Glutamatergic neuron (in vitro differentiated cells): ENCODE measurements at regions not wholly inside any gene's neighbourhood (a gene's known extent, or its start where the extent isn't known, plus 50 kb on each side); places are given as distances from the start of the nearest gene placed in this dataset.

Experiments
- DNase-seq: peaks from one replicate; pipeline ENCODE4 v3.0.0; 2022
- H3K27ac Mint-ChIP-seq: one replicate; pipeline ENCODE4 v1.8.0; 2020; ENCODE audit warnings: mild to moderate bottlenecking, mixed read lengths, inconsistent platforms; ENCODE audit not compliant: unreplicated experiment
- H3K27me3 Mint-ChIP-seq: one replicate; pipeline ENCODE4 v1.8.0; 2020; ENCODE audit warnings: mild to moderate bottlenecking, moderate library complexity, mixed read lengths, inconsistent platforms; ENCODE audit not compliant: unreplicated experiment
- H3K36me3 Mint-ChIP-seq: one replicate; pipeline ENCODE4 v1.8.0; 2020; ENCODE audit warnings: mild to moderate bottlenecking, mixed read lengths, inconsistent platforms; ENCODE audit not compliant: unreplicated experiment
- H3K4me1 Mint-ChIP-seq: one replicate; pipeline ENCODE4 v1.8.0; 2020; ENCODE audit warnings: mild to moderate bottlenecking, low read depth, mixed read lengths, inconsistent platforms; ENCODE audit not compliant: unreplicated experiment
- H3K4me3 Mint-ChIP-seq: one replicate; pipeline ENCODE4 v1.8.0; 2020; ENCODE audit warnings: mild to moderate bottlenecking, mixed read lengths, inconsistent platforms; ENCODE audit not compliant: unreplicated experiment
- H3K9me3 Mint-ChIP-seq: one replicate; pipeline ENCODE4 v1.8.0; 2020; ENCODE audit warnings: mild to moderate bottlenecking, moderate library complexity, mixed read lengths, inconsistent platforms; ENCODE audit not compliant: unreplicated experiment
- CTCF ChIP-seq: fragments of 200-600 bp; sonication (generic); IDR thresholded peaks from one replicate; pipeline ENCODE4 v1.5.0; 2021; ENCODE audit not compliant: partially characterized antibody, unreplicated experiment

GRCh38 chr7:80403686-80404241 is 108.1 kb downstream of the GNAT3 start:
- no peak overlapping the region for H3K27ac Mint-ChIP-seq

GRCh38 chr7:80401708-80402107 is 110.2 kb downstream of the GNAT3 start:
- Mint-ChIP-seq H3K4me3 (no peak overlapping the region), H3K27ac (no peak overlapping the region), H3K36me3 (no peaks in the 10 kb centered on the region), H3K4me1 (no peaks in the 10 kb centered on the region), H3K9me3 (no peaks in the 10 kb centered on the region), H3K27me3 (no peaks in the 10 kb centered on the region)
- TF ChIP-seq CTCF = no peak
- DNase-seq = no peak

More at GRCh38 chr7:80403686-80404241, 108.1 kb downstream of the GNAT3 start:
- no peaks in the 10 kb centered on the region for H3K9me3 Mint-ChIP-seq
- no peaks in the 10 kb centered on the region for H3K36me3 Mint-ChIP-seq
- no peak overlapping the region for H3K4me3 Mint-ChIP-seq
- DNase-seq = no peak
- TF ChIP-seq CTCF = no peak
- H3K27me3 Mint-ChIP-seq = peaks cover 2% of the 10 kb centered on the region
- H3K4me1 Mint-ChIP-seq = no peaks in the 10 kb centered on the region

GRCh38 chr7:80393786-80394185 is 118.1 kb downstream of the GNAT3 start:
- Mint-ChIP-seq H3K9me3 (no peaks in the 10 kb centered on the region), H3K4me1 (no peaks in the 10 kb centered on the region), H3K36me3 (no peaks in the 10 kb centered on the region), H3K27me3 (no peaks in the 10 kb centered on the region), H3K27ac (no peak overlapping the region), H3K4me3 (no peak overlapping the region)
- TF ChIP-seq CTCF = no peak
- DNase-seq = no peak

- no peak for DNase-seq
- H3K27me3 Mint-ChIP-seq = no peaks in the 10 kb centered on the region
- H3K4me3 Mint-ChIP-seq = no peak overlapping the region
- peak; percentile 45 for TF ChIP-seq CTCF
- H3K27ac Mint-ChIP-seq = no peak overlapping the region
- H3K9me3 Mint-ChIP-seq = no peaks in the 10 kb centered on the region
- H3K4me1 Mint-ChIP-seq = peaks cover 6% of the 10 kb centered on the region
- H3K36me3 Mint-ChIP-seq = no peaks in the 10 kb centered on the region
These were observed 119.4 kb downstream of the GNAT3 start for GRCh38 chr7:80392229-80393169.
